Naive thymus-derived CD4-positive, alpha-beta T cell (primary cell): ENCODE measurements at regions not wholly inside any gene's neighbourhood (a gene's known extent, or its start where the extent isn't known, plus 50 kb on each side); places are given as distances from the start of the nearest gene placed in this dataset.

ENCODE experiments used
- ATAC-seq: fragments of 150-1000 bp; cut with Tn5 transposase; 2 replicates; pipeline ENCODE4 v1.10.0; 2021; ENCODE audit warnings: mild to moderate bottlenecking, moderate library complexity
- CTCF ChIA-PET: fragments of 350-600 bp; sonication (Branson Sonifier 250); formaldehyde crosslinking; loops from one replicate; lab custom pipeline; 2021; ENCODE audit warnings: antibody characterized with exemption; lab: Charles Lee
- POLR2A ChIA-PET: fragments of 350-600 bp; sonication (Branson Sonifier 250); formaldehyde crosslinking; loops from one replicate; lab custom pipeline; 2021; ENCODE audit warnings: antibody characterized with exemption, inconsistent platforms; lab: Charles Lee
- DNase-seq, 9 donors: peaks; one replicate each; pipeline versions ENCODE4 v3.0.0 to v3.0.0-alpha.2; 2020 to 2022; ENCODE audit warnings: mixed read lengths in 1 of 9
- H3K27ac ChIP-seq: one replicate; pipeline ENCODE4 v1.7.0; 2013; ENCODE audit warnings: mild to moderate bottlenecking, low read depth, low read length, moderate library complexity
- H3K27me3 ChIP-seq, 2 donors: one replicate each; pipeline ENCODE4 v1.7.0; 2013; ENCODE audit warnings: low read length in 2 of 2, mild to moderate bottlenecking in 2 of 2, moderate library complexity in 2 of 2; ENCODE audit not compliant: control insufficient read depth in 2 of 2, insufficient read depth in 2 of 2
- H3K36me3 ChIP-seq, 3 experiments: 1 replicate in 2 of 3; 2 replicates in 1 of 3; pipeline ENCODE4 v1.7.0; 2013; ENCODE audit warnings: low read length in 3 of 3, mild to moderate bottlenecking in 3 of 3, moderate library complexity in 1 of 3; ENCODE audit not compliant: insufficient read depth in 3 of 3, control insufficient read depth in 2 of 3
- H3K4me1 ChIP-seq, 2 donors: one replicate each; pipeline ENCODE4 v1.7.0; 2013; ENCODE audit warnings: low read length in 2 of 2, mild to moderate bottlenecking in 2 of 2, moderate library complexity in 1 of 2; ENCODE audit not compliant: control insufficient read depth in 2 of 2, insufficient read depth in 2 of 2
- H3K4me3 ChIP-seq: 2 replicates; pipeline ENCODE4 v1.7.0; 2013; ENCODE audit warnings: mild to moderate bottlenecking, low read length
- H3K9me3 ChIP-seq, 3 experiments: 1 replicate in 2 of 3; 2 replicates in 1 of 3; pipeline ENCODE4 v1.7.0; 2013; ENCODE audit warnings: low read length in 3 of 3; ENCODE audit not compliant: control insufficient read depth in 2 of 3
- H3K27ac Mint-ChIP-seq, 9 donors: one replicate each; pipeline ENCODE4 v1.8.0; 2020 to 2022; ENCODE audit warnings: mixed read lengths in 9 of 9, mild to moderate bottlenecking in 8 of 9, moderate library complexity in 5 of 9, inconsistent platforms in 2 of 9
- H3K27me3 Mint-ChIP-seq, 5 donors: one replicate each; pipeline ENCODE4 v1.8.0; 2021 to 2022; ENCODE audit warnings: mixed read lengths in 5 of 5, mild to moderate bottlenecking in 1 of 5
- H3K36me3 Mint-ChIP-seq, 5 donors: one replicate each; pipeline ENCODE4 v1.8.0; 2020 to 2022; ENCODE audit warnings: mixed read lengths in 5 of 5, mild to moderate bottlenecking in 3 of 5, inconsistent platforms in 1 of 5
- H3K4me1 Mint-ChIP-seq, 7 donors: one replicate each; pipeline ENCODE4 v1.8.0; 2020 to 2022; ENCODE audit warnings: mixed read lengths in 7 of 7, mild to moderate bottlenecking in 3 of 7, inconsistent platforms in 1 of 7
- H3K4me3 Mint-ChIP-seq, 10 donors: one replicate each; pipeline ENCODE4 v1.8.0; 2020 to 2022; ENCODE audit warnings: mild to moderate bottlenecking in 10 of 10, mixed read lengths in 10 of 10, moderate library complexity in 6 of 10, inconsistent platforms in 2 of 10
- H3K9me3 Mint-ChIP-seq, 11 donors: one replicate each; pipeline ENCODE4 v1.8.0; 2020 to 2022; ENCODE audit warnings: mixed read lengths in 11 of 11, mild to moderate bottlenecking in 4 of 11, inconsistent platforms in 1 of 11, moderate library complexity in 1 of 11
- intact Hi-C, 2 donors: fragments of 100-400 bp; cut with micrococcal nuclease; formaldehyde crosslinking; loops; one replicate each; pipeline ENCODE4 v1.15.1; 2023

- Mint-ChIP-seq H3K9me3 (peaks cover 0 to 6% (median 0%) of the 10 kb centered on the region in 11 donors), H3K4me1 (no peaks in the 10 kb centered on the region), H3K4me3 (no peak overlapping the region), H3K27ac (no peak overlapping the region), H3K27me3 (no peaks in the 10 kb centered on the region), H3K36me3 (no peaks in the 10 kb centered on the region)
- Histone ChIP-seq H3K27ac (no peak overlapping the region), H3K4me3 (no peak overlapping the region), H3K9me3 (no peaks in the 10 kb centered on the region), H3K4me1 (no peaks in the 10 kb centered on the region), H3K36me3 (no peaks in the 10 kb centered on the region), H3K27me3 (no peaks in the 10 kb centered on the region)
- no peak for ATAC-seq
- ChIA-PET POLR2A (no interaction called here), CTCF (no interaction called here)
- DNase-seq: no peak
- intact Hi-C loops: no loop called here
These were observed 99.1 kb downstream of the CENPW start for GRCh38 chr6:126439040-126439439.

GRCh38 chr6:126440923-126441322, 101.0 kb downstream of the CENPW start:
- Histone ChIP-seq H3K27me3 (no peaks in the 10 kb centered on the region), H3K4me1 (no peaks in the 10 kb centered on the region), H3K36me3 (no peaks in the 10 kb centered on the region), H3K27ac (no peak overlapping the region), H3K4me3 (no peak overlapping the region), H3K9me3 (no peaks in the 10 kb centered on the region)
- no peaks in the 10 kb centered on the region for H3K4me1 Mint-ChIP-seq
- DNase-seq (no peak), ATAC-seq (no peak)
- H3K4me3 Mint-ChIP-seq: no peak overlapping the region
- H3K36me3 Mint-ChIP-seq: no peaks in the 10 kb centered on the region
- ChIA-PET CTCF (no interaction called here), POLR2A (no interaction called here)
- intact Hi-C loops: no loop called here
- peaks cover 0 to 6% (median 0%) of the 10 kb centered on the region in 11 donors for H3K9me3 Mint-ChIP-seq
- no peak overlapping the region for H3K27ac Mint-ChIP-seq
- H3K27me3 Mint-ChIP-seq: no peaks in the 10 kb centered on the region

GRCh38 chr6:126444659-126445273, 104.9 kb downstream of the CENPW start:
- Mint-ChIP-seq H3K9me3 (peaks cover 0 to 6% (median 0%) of the 10 kb centered on the region in 11 donors), H3K4me1 (no peaks in the 10 kb centered on the region), H3K36me3 (no peaks in the 10 kb centered on the region), H3K4me3 (no peak overlapping the region), H3K27me3 (no peaks in the 10 kb centered on the region), H3K27ac (no peak overlapping the region)
- intact Hi-C loops: no loop called here
- H3K27ac ChIP-seq: no peak overlapping the region
- DNase-seq (no peak), ATAC-seq (no peak)
- no peaks in the 10 kb centered on the region for H3K27me3 ChIP-seq
- H3K4me3 ChIP-seq: no peak overlapping the region
- POLR2A ChIA-PET: no interaction called here
- no peaks in the 10 kb centered on the region for H3K4me1 ChIP-seq
- CTCF ChIA-PET: no interaction called here
- no peaks in the 10 kb centered on the region for H3K36me3 ChIP-seq
- H3K9me3 ChIP-seq: no peaks in the 10 kb centered on the region

GRCh38 chr6:126446248-126446647, 106.3 kb downstream of the CENPW start:
- Histone ChIP-seq H3K27me3 (no peaks in the 10 kb centered on the region), H3K27ac (no peak overlapping the region), H3K4me3 (no peak overlapping the region), H3K36me3 (no peaks in the 10 kb centered on the region), H3K4me1 (no peaks in the 10 kb centered on the region), H3K9me3 (no peaks in the 10 kb centered on the region)
- intact Hi-C loops: no loop called here
- Mint-ChIP-seq H3K27me3 (no peaks in the 10 kb centered on the region), H3K4me1 (no peaks in the 10 kb centered on the region), H3K36me3 (no peaks in the 10 kb centered on the region), H3K27ac (no peak overlapping the region), H3K9me3 (peaks cover 0 to 6% (median 0%) of the 10 kb centered on the region in 11 donors), H3K4me3 (no peak overlapping the region)
- CTCF ChIA-PET: no interaction called here
- DNase-seq: no peak
- no peak for ATAC-seq
- POLR2A ChIA-PET: no interaction called here

GRCh38 chr6:126447367-126447766, 107.5 kb downstream of the CENPW start:
- H3K27me3 Mint-ChIP-seq: no peaks in the 10 kb centered on the region
- no peaks in the 10 kb centered on the region for H3K4me1 ChIP-seq
- DNase-seq (no peak), ATAC-seq (no peak)
- H3K36me3 ChIP-seq: no peaks in the 10 kb centered on the region
- H3K27ac Mint-ChIP-seq: no peak overlapping the region
- H3K4me3 Mint-ChIP-seq: no peak overlapping the region
- H3K9me3 ChIP-seq: no peaks in the 10 kb centered on the region
- intact Hi-C loops: no loop called here
- no peak overlapping the region for H3K4me3 ChIP-seq
- H3K27ac ChIP-seq: no peak overlapping the region
- no peaks in the 10 kb centered on the region for H3K27me3 ChIP-seq
- H3K4me1 Mint-ChIP-seq: no peaks in the 10 kb centered on the region
- CTCF ChIA-PET: no interaction called here
- no peaks in the 10 kb centered on the region for H3K36me3 Mint-ChIP-seq
- H3K9me3 Mint-ChIP-seq: peaks cover 0 to 5% (median 0%) of the 10 kb centered on the region in 11 donors
- POLR2A ChIA-PET: no interaction called here

- Mint-ChIP-seq H3K27me3 (no peaks in the 10 kb centered on the region), H3K4me3 (no peak overlapping the region), H3K36me3 (no peaks in the 10 kb centered on the region), H3K9me3 (peaks cover 0 to 12% (median 0%) of the 10 kb centered on the region in 11 donors), H3K27ac (no peak overlapping the region), H3K4me1 (no peaks in the 10 kb centered on the region)
- no peaks in the 10 kb centered on the region for H3K4me1 ChIP-seq
- no peaks in the 10 kb centered on the region for H3K9me3 ChIP-seq
- intact Hi-C loops: no loop called here
- POLR2A ChIA-PET: no interaction called here
- no peak overlapping the region for H3K27ac ChIP-seq
- no peaks in the 10 kb centered on the region for H3K27me3 ChIP-seq
- DNase-seq: no peak
- no peak for ATAC-seq
- H3K4me3 ChIP-seq: no peak overlapping the region
- no peaks in the 10 kb centered on the region for H3K36me3 ChIP-seq
- CTCF ChIA-PET: no interaction called here
These were observed 121.1 kb downstream of the CENPW start for GRCh38 chr6:126461045-126461444.

GRCh38 chr6:126464245-126464644, 124.3 kb downstream of the CENPW start:
- Mint-ChIP-seq H3K27me3 (no peaks in the 10 kb centered on the region), H3K4me3 (no peak overlapping the region), H3K27ac (no peak overlapping the region)

More at GRCh38 chr6:126464245-126464644, 124.3 kb downstream of the CENPW start:
- ChIA-PET CTCF (no interaction called here), POLR2A (no interaction called here)
- H3K27ac ChIP-seq: no peak overlapping the region
- no peak for ATAC-seq
- no peaks in the 10 kb centered on the region for H3K27me3 ChIP-seq
- DNase-seq: no peak
- H3K4me3 ChIP-seq: no peak overlapping the region
- no peaks in the 10 kb centered on the region for H3K9me3 ChIP-seq
- Mint-ChIP-seq H3K4me1 (no peaks in the 10 kb centered on the region), H3K9me3 (peaks cover 0 to 6% (median 0%) of the 10 kb centered on the region in 11 donors), H3K36me3 (no peaks in the 10 kb centered on the region)
- H3K36me3 ChIP-seq: no peaks in the 10 kb centered on the region
- H3K4me1 ChIP-seq: no peaks in the 10 kb centered on the region
- intact Hi-C loops: no loop called here
